ENCODE measurements at regions not wholly inside any gene's neighbourhood (a gene's known extent, or its start where the extent isn't known, plus 50 kb on each side); places are given as distances from the start of the nearest gene placed in this dataset.

- intact Hi-C loops (cut with DNase I; ENCODE audit: low total_unique reads): no loop called here
- DNase-seq (ENCODE audit: low spot score in 2 of 2): no peak
- WGBS, 2 donors: 80 to 83% methylated on average over 7 of the region's 7 CpGs
- no peak overlapping the region for H3K4me3 ChIP-seq (ENCODE audit: low read depth, poor library complexity, severe bottlenecking)
- TF ChIP-seq POLR2A (IDR thresholded peaks at IDR 0.05) (no peak), CTCF (IDR thresholded peaks at IDR 0.05) (no peak)
These were observed 127.6 kb upstream of the DUSP22 start for GRCh38 chr6:164720-165119.

GRCh38 chr6:165263-165662, 127.0 kb upstream of the DUSP22 start:
- WGBS, 2 donors: 85 to 91% methylated on average over 1 of the region's 1 CpG
- DNase-seq (ENCODE audit: low spot score in 2 of 2): no peak
- intact Hi-C loops (cut with DNase I; ENCODE audit: low total_unique reads): no loop called here
- H3K4me3 ChIP-seq (ENCODE audit: low read depth, poor library complexity, severe bottlenecking): no peak overlapping the region
- TF ChIP-seq POLR2A (IDR thresholded peaks at IDR 0.05) (no peak), CTCF (IDR thresholded peaks at IDR 0.05) (no peak)

- no peak for DNase-seq (ENCODE audit: low spot score in 2 of 2)
- no peak for TF ChIP-seq CTCF (IDR thresholded peaks at IDR 0.05)
- no peak for TF ChIP-seq POLR2A (IDR thresholded peaks at IDR 0.05)
- intact Hi-C loops (cut with DNase I; ENCODE audit: low total_unique reads): no loop called here
- no peak overlapping the region for H3K4me3 ChIP-seq (ENCODE audit: low read depth, poor library complexity, severe bottlenecking)
These were observed 126.4 kb upstream of the DUSP22 start for GRCh38 chr6:165906-166305.

- DNase-seq (ENCODE audit: low spot score in 2 of 2): no peak
- no peak overlapping the region for H3K4me3 ChIP-seq (ENCODE audit: low read depth, poor library complexity, severe bottlenecking)
- intact Hi-C loops (cut with DNase I; ENCODE audit: low total_unique reads): no loop called here
- 32 to 34% methylated on average over 3 of the region's 3 CpGs for WGBS, 2 donors
- no peak for TF ChIP-seq POLR2A (IDR thresholded peaks at IDR 0.05)
- no peak for TF ChIP-seq CTCF (IDR thresholded peaks at IDR 0.05)
These were observed 123.3 kb upstream of the DUSP22 start for GRCh38 chr6:168865-169455.

GRCh38 chr6:174036-174435, 118.3 kb upstream of the DUSP22 start:
- intact Hi-C loops (cut with DNase I; ENCODE audit: low total_unique reads): no loop called here
- H3K4me3 ChIP-seq (ENCODE audit: low read depth, poor library complexity, severe bottlenecking): no peak overlapping the region
- 90 to 100% methylated on average over 1 of the region's 1 CpG for WGBS, 2 donors
- TF ChIP-seq CTCF (IDR thresholded peaks at IDR 0.05): no peak
- no peak for TF ChIP-seq POLR2A (IDR thresholded peaks at IDR 0.05)
- no peak for DNase-seq (ENCODE audit: low spot score in 2 of 2)

GRCh38 chr6:175680-176079, 116.6 kb upstream of the DUSP22 start:
- DNase-seq (ENCODE audit: low spot score in 2 of 2): no peak
- H3K4me3 ChIP-seq (ENCODE audit: low read depth, poor library complexity, severe bottlenecking): no peak overlapping the region
- 77 to 81% methylated on average over 2 of the region's 2 CpGs for WGBS, 2 donors
- TF ChIP-seq CTCF (IDR thresholded peaks at IDR 0.05): no peak
- no peak for TF ChIP-seq POLR2A (IDR thresholded peaks at IDR 0.05)
- intact Hi-C loops (cut with DNase I; ENCODE audit: low total_unique reads): no loop called here

Measured in lower leg skin (tissue), 4 donors.